Heart right ventricle (tissue), 16 donors: ENCODE measurements at regions not wholly inside any gene's neighbourhood (a gene's known extent, or its start where the extent isn't known, plus 50 kb on each side); places are given as distances from the start of the nearest gene placed in this dataset.
A peak's percentile ranks its signal among the peaks of the same experiment; 100 is the strongest.

ENCODE experiments used
- ATAC-seq, 8 donors: fragments of 200-7000 bp; cut with Tn5 transposase; one replicate each; pipeline ENCODE4 v1.9.1; 2020; ENCODE audit warnings: mild to moderate bottlenecking in 8 of 8, moderate library complexity in 8 of 8, moderate number of reproducible peaks in 1 of 8
- DNase-seq, 2 donors: peaks; one replicate each; pipeline ENCODE4 v3.0.0-alpha.2; 2020
- H3K27ac ChIP-seq, 10 donors: fragments of 200-600 bp; sonication (generic) in 2 of 10; one replicate each; pipeline versions ENCODE4 v1.5.0 to v1.8.0; 2020 to 2022; ENCODE audit warnings: mild to moderate bottlenecking in 3 of 10
- H3K27me3 ChIP-seq, 7 donors: fragments of 200-600 bp; one replicate each; pipeline ENCODE4 v1.8.0; 2021 to 2022; ENCODE audit warnings: mild to moderate bottlenecking in 2 of 7
- H3K36me3 ChIP-seq, 9 donors: fragments of 200-600 bp; sonication (generic) in 1 of 9; one replicate each; pipeline versions ENCODE4 v1.5.0 to v1.8.0; 2020 to 2022; ENCODE audit warnings: mild to moderate bottlenecking in 2 of 9
- H3K4me1 ChIP-seq, 9 donors: fragments of 200-600 bp; sonication (generic) in 1 of 9; one replicate each; pipeline versions ENCODE4 v1.5.0 to v1.8.0; 2020 to 2022; ENCODE audit warnings: mild to moderate bottlenecking in 4 of 9
- H3K4me3 ChIP-seq, 10 donors: fragments of 200-600 bp; sonication (generic) in 2 of 10; one replicate each; pipeline versions ENCODE4 v1.5.0 to v1.8.0; 2020 to 2022; ENCODE audit warnings: mild to moderate bottlenecking in 7 of 10, moderate library complexity in 2 of 10
- H3K9me3 ChIP-seq, 11 donors: fragments of 200-600 bp in 10 of 11; sonication (generic) in 2 of 11; one replicate each; pipeline versions ENCODE4 v1.5.0 to v1.8.0; 2013 to 2022; ENCODE audit warnings: mild to moderate bottlenecking in 2 of 11, control low read depth in 1 of 11, moderate library complexity in 1 of 11
- CTCF ChIP-seq, 9 donors: fragments of 200-600 bp; sonication (generic) in 2 of 9; IDR thresholded peaks; one replicate each; pipeline versions ENCODE4 v1.5.0 to v1.8.0; 2021 to 2022; ENCODE audit warnings: antibody characterized with exemption in 9 of 9, mild to moderate bottlenecking in 5 of 9, moderate library complexity in 1 of 9
- WGBS, 2 donors: extraction: QIAGEN DNeasy Blood & Tissue Kit; methylation state at CpG; one replicate each; pipeline ENCODE4 v1.1.7; 2013; ENCODE audit warnings: inconsistent platforms in 1 of 2; 5-methylcytosine and 5-hydroxymethylcytosine counted together
- intact Hi-C, 10 donors: fragments of 100-400 bp; cut with DNase I; formaldehyde crosslinking; loops; one replicate each; pipeline versions ENCODE4 v1.11.1 to v1.14.2; 2022
- donor health status: Arrhythmogenic right ventricular cardiomyopathy.
- donor health status: ischemic (EF 13 %, LVEDD 7.1; RV severe dilation, severe dysfunction).
- donor health status: healthy with polysubstance abuse.
- donor health status: DM: no; HTN: yes; CAD: no.
- donor health status: DM: no; HTN: no; CAD: no.
- donor health status: ischemic (EF 25% LVEDD 6.9; RV normal size, moderate dysfunction).
- donor health status: ischemic (EF 25% LVEDD 5.7; RV mildly dilated, moderate dysfunction).
- donor health status: healthy.
- donor health status: DM: yes; HTN: yes; CAD: no.
- donor health status: Ischemic cardiomyopathy.
- donor health status: ischemic (EF 35%, LVEDD 5.7; RV mildly dilated, moderate dysfunction).
- donor health status: nonischemic (EF 11% LVEDD 7.7; RV severe dilation, severe dysfunction).
- donor health status: DM: yes; HTN: yes; CAD: no.
- donor health status: PGD.
- donor health status: ischemic (EF 29% LVEDD 5.4; RV normal size, mild dysfunction).
- donor health status: nonischemic (EF 23%, LVEDD 6.1; RV moderate dilation, normal function).

GRCh38 chr18:46260879-46261143 is 156.6 kb downstream of the HAUS1 start:
- H3K4me1 ChIP-seq, result peaks cover 7 to 73% (median 50%) of the 10 kb centered on the region in 9 donors
- intact Hi-C loops, result loop anchor here in 2 of 10 donors (10.0 kb wide), 2 partner anchors 46 to 496 kb away; no protein-coding TSS in a partner anchor
- H3K36me3 ChIP-seq, result peaks cover 0 to 34% (median 5%) of the 10 kb centered on the region in 9 donors
- no peaks in the 10 kb centered on the region for H3K9me3 ChIP-seq
- DNase-seq (no peak), ATAC-seq (no peak)
- H3K27ac ChIP-seq, result peak overlapping the region in 7 of 10 donors; percentile 17 to 70 (median 45)
- no peak overlapping the region for H3K4me3 ChIP-seq
- no peaks in the 10 kb centered on the region for H3K27me3 ChIP-seq
- 52 to 61% methylated on average over 3 of the region's 3 CpGs for WGBS, 2 donors
- TF ChIP-seq CTCF (IDR thresholded peaks at IDR 0.05), result no peak

- peaks cover 7 to 82% (median 50%) of the 10 kb centered on the region in 9 donors for H3K4me1 ChIP-seq
- intact Hi-C loops, result loop anchor here in 2 of 10 donors (10.0 kb wide), 2 partner anchors 47 to 497 kb away; no protein-coding TSS in a partner anchor
Observed at GRCh38 chr18:46261799-46262198, 157.6 kb downstream of the HAUS1 start.

DNA sequence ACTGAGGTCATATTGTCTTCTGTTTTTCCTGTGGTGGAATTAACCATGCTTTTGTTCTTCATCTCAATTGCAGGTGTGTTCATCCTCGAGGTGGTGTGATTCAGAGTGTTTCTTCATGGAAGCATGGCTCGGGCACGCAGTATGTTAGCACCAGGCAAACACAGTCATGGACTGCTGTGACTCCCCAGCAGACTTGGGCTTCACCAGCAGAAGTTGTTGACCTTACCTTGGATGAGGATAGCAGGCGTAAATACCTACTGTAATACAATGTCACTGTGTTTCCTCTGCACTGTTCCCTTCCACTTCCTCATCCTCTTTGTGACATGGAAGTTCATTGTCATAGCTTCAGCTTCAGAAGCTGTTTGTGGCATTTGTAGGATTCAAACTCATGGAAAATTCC is 158.7 kb downstream of the HAUS1 start:
- ATAC-seq (peak in 5 of 8 donors; percentile 32 to 81 (median 38)), DNase-seq (no peak)
- Histone ChIP-seq H3K4me3 (no peak overlapping the region), H3K4me1 (peaks cover 7 to 84% (median 44%) of the 10 kb centered on the region in 9 donors), H3K36me3 (peaks cover 0 to 39% (median 3%) of the 10 kb centered on the region in 9 donors), H3K27me3 (no peaks in the 10 kb centered on the region), H3K27ac (peak overlapping the region in 6 of 10 donors; percentile 9 to 73 (median 46)), H3K9me3 (no peaks in the 10 kb centered on the region)
- WGBS, 2 donors, result 76 to 80% methylated on average over 4 of the region's 4 CpGs
- intact Hi-C loops, result loop anchor here in 2 of 10 donors (10.0 kb wide), 2 partner anchors 48 to 498 kb away; no protein-coding TSS in a partner anchor
- TF ChIP-seq CTCF (IDR thresholded peaks at IDR 0.05), result no peak

More at GRCh38 chr18:46261799-46262198, 157.6 kb downstream of the HAUS1 start:
- no peak for DNase-seq
- H3K27me3 ChIP-seq, result no peaks in the 10 kb centered on the region
- H3K9me3 ChIP-seq, result no peaks in the 10 kb centered on the region
- WGBS, 2 donors, result 86 to 94% methylated on average over 1 of the region's 1 CpG
- H3K36me3 ChIP-seq, result peaks cover 0 to 30% (median 3%) of the 10 kb centered on the region in 9 donors
- no peak overlapping the region for H3K27ac ChIP-seq
- no peak for TF ChIP-seq CTCF (IDR thresholded peaks at IDR 0.05)
- ATAC-seq, result no peak
- no peak overlapping the region for H3K4me3 ChIP-seq

DNA sequence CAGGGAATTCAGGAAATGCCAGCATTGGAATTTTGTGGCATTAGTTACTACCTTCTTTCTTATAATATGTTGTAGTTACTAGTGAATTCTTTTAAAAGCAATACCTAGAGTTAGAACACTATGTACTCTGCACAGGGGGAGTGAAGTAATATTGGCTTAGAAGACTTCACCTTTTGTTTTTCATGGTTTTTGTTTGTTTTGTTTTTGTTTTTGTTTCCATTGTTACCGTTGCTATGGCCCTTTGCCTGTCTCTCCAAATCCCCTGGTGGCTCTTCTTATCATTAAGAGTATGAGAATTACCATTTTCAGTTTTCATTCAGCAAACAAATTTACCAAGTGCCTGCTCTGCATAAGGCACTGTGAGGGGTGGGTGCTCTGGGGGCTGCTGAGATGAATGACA is 160.1 kb downstream of the HAUS1 start:
- peak overlapping the region in 7 of 10 donors; percentile 22 to 73 (median 48) for H3K27ac ChIP-seq
- no peak overlapping the region for H3K4me3 ChIP-seq
- WGBS, 2 donors, result 20 to 30% methylated on average over 1 of the region's 1 CpG
- peaks cover 0 to 52% (median 3%) of the 10 kb centered on the region in 9 donors for H3K36me3 ChIP-seq
- DNase-seq (no peak), ATAC-seq (peak in 5 of 8 donors; percentile 8 to 64 (median 38))
- intact Hi-C loops, result loop anchor here in 3 of 10 donors (2.0 to 10.0 kb wide), 3 partner anchors 49 to 499 kb away; a partner anchor contains a TSS
- TF ChIP-seq CTCF (IDR thresholded peaks at IDR 0.05), result no peak
- H3K9me3 ChIP-seq, result no peaks in the 10 kb centered on the region
- peaks cover 7 to 82% (median 44%) of the 10 kb centered on the region in 9 donors for H3K4me1 ChIP-seq
- H3K27me3 ChIP-seq, result no peaks in the 10 kb centered on the region
